UCSD-AML1 (cell line): ENCODE measurements at regions not wholly inside any gene's neighbourhood (a gene's known extent, or its start where the extent isn't known, plus 50 kb on each side); places are given as distances from the start of the nearest gene placed in this dataset.

Experiments
- DNase-seq: peaks from one replicate; lab custom pipeline; 2025; ENCODE audit not compliant: unreplicated experiment; lab: John Stamatoyannopoulos, UW

GRCh38 chr13:87872813-87873212 is 201.6 kb downstream of the SLITRK5 start:
- DNase-seq: no peak

GRCh38 chr13:87877477-87877876 is 206.3 kb downstream of the SLITRK5 start:
- DNase-seq: no peak

- no peak for DNase-seq
Observed at GRCh38 chr13:87878706-87879105, 207.5 kb downstream of the SLITRK5 start.

GRCh38 chr13:87884884-87885283 is 213.7 kb downstream of the SLITRK5 start:
- DNase-seq: peak; percentile 1

GRCh38 chr13:87887459-87888123 is 216.4 kb downstream of the SLITRK5 start:
- DNase-seq: no peak

GRCh38 chr13:87889254-87889653 is 218.1 kb downstream of the SLITRK5 start:
- DNase-seq: no peak

- DNase-seq: no peak
Observed at GRCh38 chr13:87893186-87893585, 222.0 kb downstream of the SLITRK5 start.

- DNase-seq: peak; percentile 3
Observed at GRCh38 chr13:87894059-87894458, 222.9 kb downstream of the SLITRK5 start.

GRCh38 chr13:87903553-87903952 is 232.4 kb downstream of the SLITRK5 start:
- DNase-seq: no peak

- no peak for DNase-seq
Observed at GRCh38 chr13:87906411-87906810, 235.2 kb downstream of the SLITRK5 start.

- DNase-seq: no peak
Observed at GRCh38 chr13:87907202-87907601, 236.0 kb downstream of the SLITRK5 start.

- no peak for DNase-seq
Observed at GRCh38 chr13:87919956-87920355, 248.8 kb downstream of the SLITRK5 start.

GRCh38 chr13:87923753-87924152 is 252.6 kb downstream of the SLITRK5 start:
- no peak for DNase-seq

- no peak for DNase-seq
Observed at GRCh38 chr13:87925006-87925405, 253.8 kb downstream of the SLITRK5 start.

GRCh38 chr13:87940776-87941175 is 269.6 kb downstream of the SLITRK5 start:
- DNase-seq: no peak

GRCh38 chr13:87941226-87941625 is 270.1 kb downstream of the SLITRK5 start:
- DNase-seq: no peak

GRCh38 chr13:87942205-87942604 is 271.0 kb downstream of the SLITRK5 start:
- DNase-seq: no peak

- no peak for DNase-seq
Observed at GRCh38 chr13:87944038-87944437, 272.9 kb downstream of the SLITRK5 start.

GRCh38 chr13:87952377-87952776 is 281.2 kb downstream of the SLITRK5 start:
- no peak for DNase-seq

- no peak for DNase-seq
Observed at GRCh38 chr13:87953381-87953780, 282.2 kb downstream of the SLITRK5 start.

- no peak for DNase-seq
Observed at GRCh38 chr13:87954091-87954490, 282.9 kb downstream of the SLITRK5 start.

GRCh38 chr13:87961546-87961945 is 290.4 kb downstream of the SLITRK5 start:
- DNase-seq: no peak

- no peak for DNase-seq
Observed at GRCh38 chr13:87972568-87972967, 301.4 kb downstream of the SLITRK5 start.
